Thoracic aorta (tissue), 2 donors: ENCODE measurements at regions not wholly inside any gene's neighbourhood (a gene's known extent, or its start where the extent isn't known, plus 50 kb on each side); places are given as distances from the start of the nearest gene placed in this dataset.

Experiments
- ATAC-seq: fragments of 150-250 bp; one replicate; pipeline ENCODE4 v1.8.0; 2017; ENCODE audit warnings: low read depth; ENCODE audit not compliant: insufficient number of reproducible peaks, low FRiP score
- DNase-seq: peaks from one replicate; pipeline ENCODE4 v3.0.0-alpha.2; 2020; ENCODE audit warnings: low spot score
- H3K27ac ChIP-seq, 2 donors: fragments of 200-600 bp; sonication (generic); 1 replicate in 1 of 2; 2 replicates in 1 of 2; pipeline ENCODE4 v1.5.1; 2016; ENCODE audit warnings: mild to moderate bottlenecking in 2 of 2, moderate library complexity in 2 of 2
- H3K27me3 ChIP-seq: fragments of 200-600 bp; sonication (generic); replicated peaks from 2 replicates; pipeline ENCODE4 v1.6.0; 2016; ENCODE audit warnings: mild to moderate bottlenecking; ENCODE audit not compliant: insufficient read depth
- H3K36me3 ChIP-seq: fragments of 200-600 bp; sonication (generic); one replicate; pipeline ENCODE4 v1.5.1; 2016
- H3K4me1 ChIP-seq, 2 donors: fragments of 200-600 bp; sonication (generic); 1 replicate in 1 of 2; 2 replicates in 1 of 2; pipeline versions ENCODE4 v1.5.1 to v1.6.0; 2016; ENCODE audit warnings: low read depth in 2 of 2, mild to moderate bottlenecking in 1 of 2; ENCODE audit not compliant: control insufficient read depth in 1 of 2
- H3K4me3 ChIP-seq: fragments of 200-600 bp; sonication (generic); 2 replicates; pipeline ENCODE4 v1.5.1; 2016; ENCODE audit warnings: mild to moderate bottlenecking
- H3K9me3 ChIP-seq: fragments of 200-600 bp; sonication (generic); 2 replicates; pipeline ENCODE4 v1.5.1; 2016
- CTCF ChIP-seq: fragments of 200-600 bp; sonication (generic); IDR thresholded peaks from one replicate; pipeline ENCODE4 v1.5.1; 2019; ENCODE audit warnings: antibody characterized with exemption

GRCh38 chr16:80299416-80299815, 241.4 kb upstream of the DYNLRB2 start:
- no peak for DNase-seq
- no peak for TF ChIP-seq CTCF
- H3K4me3 ChIP-seq, result no peak overlapping the region

GRCh38 chr16:80298676-80299075, 242.1 kb upstream of the DYNLRB2 start:
- Histone ChIP-seq H3K27ac (peak overlapping the region in 1 of 2 donors; percentile 5), H3K9me3 (no peaks in the 10 kb centered on the region), H3K27me3 (no peaks in the 10 kb centered on the region), H3K36me3 (no peaks in the 10 kb centered on the region), H3K4me1 (peaks cover 8 to 21% of the 10 kb centered on the region in 2 donors), H3K4me3 (no peak overlapping the region)
- TF ChIP-seq CTCF, result no peak
- ATAC-seq, result no peak
- no peak for DNase-seq

More at GRCh38 chr16:80299416-80299815, 241.4 kb upstream of the DYNLRB2 start:
- Histone ChIP-seq H3K27me3 (no peaks in the 10 kb centered on the region), H3K36me3 (no peaks in the 10 kb centered on the region), H3K27ac (no peak overlapping the region), H3K4me1 (peaks cover 8 to 25% of the 10 kb centered on the region in 2 donors), H3K9me3 (no peaks in the 10 kb centered on the region)
- ATAC-seq, result no peak

- no peak for TF ChIP-seq CTCF
- H3K36me3 ChIP-seq, result no peaks in the 10 kb centered on the region
- peaks cover 5 to 18% of the 10 kb centered on the region in 2 donors for H3K4me1 ChIP-seq
- H3K4me3 ChIP-seq, result no peak overlapping the region
- H3K9me3 ChIP-seq, result no peaks in the 10 kb centered on the region
- H3K27me3 ChIP-seq, result no peaks in the 10 kb centered on the region
- no peak for ATAC-seq
- DNase-seq, result no peak
- no peak overlapping the region for H3K27ac ChIP-seq
Observed at GRCh38 chr16:80296034-80296433, 244.8 kb upstream of the DYNLRB2 start.

GRCh38 chr16:80294172-80294571, 246.6 kb upstream of the DYNLRB2 start:
- H3K9me3 ChIP-seq, result no peaks in the 10 kb centered on the region
- no peaks in the 10 kb centered on the region for H3K27me3 ChIP-seq
- peaks cover 4 to 5% of the 10 kb centered on the region in 2 donors for H3K4me1 ChIP-seq
- no peak for TF ChIP-seq CTCF
- DNase-seq (no peak), ATAC-seq (no peak)
- no peak overlapping the region for H3K27ac ChIP-seq
- H3K36me3 ChIP-seq, result no peaks in the 10 kb centered on the region
- no peak overlapping the region for H3K4me3 ChIP-seq

- no peak for TF ChIP-seq CTCF
- H3K4me3 ChIP-seq, result no peak overlapping the region
- ATAC-seq, result no peak
- H3K27ac ChIP-seq, result no peak overlapping the region
- DNase-seq, result no peak
- H3K36me3 ChIP-seq, result no peaks in the 10 kb centered on the region
- H3K9me3 ChIP-seq, result no peaks in the 10 kb centered on the region
- H3K27me3 ChIP-seq, result no peaks in the 10 kb centered on the region
- peaks cover 0 to 5% of the 10 kb centered on the region in 2 donors for H3K4me1 ChIP-seq
Observed at GRCh38 chr16:80288616-80289015, 252.2 kb upstream of the DYNLRB2 start.
